GM21381 (cell line): ENCODE measurements at regions not wholly inside any gene's neighbourhood (a gene's known extent, or its start where the extent isn't known, plus 50 kb on each side); places are given as distances from the start of the nearest gene placed in this dataset.

Source experiments
- ATAC-seq: cut with Tn5 transposase; IDR thresholded peaks from one replicate; pipeline ENCODE4 v1.9.1; 2021; ENCODE audit warnings: mild to moderate bottlenecking, moderate library complexity; ENCODE audit not compliant: unreplicated experiment

DNA sequence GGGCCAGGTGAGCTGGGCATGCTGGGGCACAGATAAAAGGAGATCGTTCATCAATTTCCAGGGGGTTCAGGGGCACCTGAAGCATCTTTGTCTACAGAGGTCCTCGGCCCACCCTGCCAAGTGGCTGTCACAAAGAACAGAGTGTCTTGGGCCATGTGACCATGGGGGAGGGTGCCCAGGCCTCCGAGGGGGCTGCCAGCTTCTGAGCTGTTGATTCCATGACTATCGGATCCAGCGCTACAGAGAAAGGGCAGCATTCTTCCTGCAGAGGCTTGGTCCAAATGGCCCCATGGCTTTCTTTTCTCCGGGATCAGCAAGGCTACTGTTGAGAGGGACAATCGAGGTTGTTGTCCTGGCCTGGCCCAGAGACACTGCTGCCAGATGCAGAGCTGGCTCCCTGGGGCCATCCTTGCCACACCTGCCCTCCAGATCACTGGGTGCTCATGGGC, 289.2 kb downstream of the ZSWIM6 start:
- no peak for ATAC-seq

DNA sequence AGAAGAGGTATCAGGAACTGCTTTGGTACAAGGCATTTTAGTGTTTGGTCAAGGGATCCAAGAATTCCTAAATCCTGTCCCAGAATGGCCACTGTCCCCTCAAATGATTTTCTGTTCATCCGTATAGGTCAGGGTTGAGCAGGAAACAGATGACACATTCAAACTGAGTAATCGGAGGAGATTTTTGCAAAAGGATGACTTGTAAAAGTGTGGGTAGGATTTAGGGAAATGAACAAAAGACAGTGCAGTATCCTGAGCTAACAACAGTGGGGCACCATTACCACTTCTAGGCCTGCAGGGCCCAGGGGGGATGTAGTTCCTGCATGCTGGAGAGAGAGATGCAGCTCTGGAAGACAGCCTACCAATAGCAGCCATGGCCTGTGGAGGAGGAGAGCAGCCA, 290.1 kb downstream of the ZSWIM6 start:
- ATAC-seq, result no peak

DNA sequence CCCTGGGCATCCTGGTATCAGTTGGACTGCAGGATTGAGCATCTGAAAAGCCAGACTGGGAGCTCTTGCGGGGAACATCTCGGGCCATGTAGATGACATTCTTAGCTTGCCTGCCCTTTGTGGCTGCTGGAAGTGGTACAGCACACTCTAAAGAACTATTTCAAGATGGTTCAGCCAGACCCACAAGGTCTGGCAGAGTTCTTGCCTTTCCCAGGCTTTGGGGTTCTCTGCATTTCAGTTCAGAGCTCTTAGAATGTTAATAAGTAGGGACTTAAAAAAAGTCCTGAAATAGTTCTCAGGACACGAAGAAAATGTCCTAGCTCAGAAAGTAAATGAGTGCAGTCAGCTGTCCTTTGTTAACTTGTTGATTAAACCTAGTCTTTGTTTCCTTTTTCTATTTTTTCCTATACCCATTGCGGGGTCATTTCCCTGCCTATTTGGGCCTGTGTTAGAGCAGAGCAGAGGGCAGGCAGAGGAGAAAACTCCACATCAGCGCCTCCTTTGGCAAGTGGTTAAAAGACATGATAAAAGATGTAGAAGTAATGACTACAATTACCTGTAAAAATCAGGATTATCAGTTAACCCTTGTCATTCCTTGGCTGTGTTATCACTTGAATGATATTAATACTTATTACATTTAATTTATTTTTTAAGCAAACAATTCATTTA, 291.5 kb downstream of the ZSWIM6 start:
- no peak for ATAC-seq

DNA sequence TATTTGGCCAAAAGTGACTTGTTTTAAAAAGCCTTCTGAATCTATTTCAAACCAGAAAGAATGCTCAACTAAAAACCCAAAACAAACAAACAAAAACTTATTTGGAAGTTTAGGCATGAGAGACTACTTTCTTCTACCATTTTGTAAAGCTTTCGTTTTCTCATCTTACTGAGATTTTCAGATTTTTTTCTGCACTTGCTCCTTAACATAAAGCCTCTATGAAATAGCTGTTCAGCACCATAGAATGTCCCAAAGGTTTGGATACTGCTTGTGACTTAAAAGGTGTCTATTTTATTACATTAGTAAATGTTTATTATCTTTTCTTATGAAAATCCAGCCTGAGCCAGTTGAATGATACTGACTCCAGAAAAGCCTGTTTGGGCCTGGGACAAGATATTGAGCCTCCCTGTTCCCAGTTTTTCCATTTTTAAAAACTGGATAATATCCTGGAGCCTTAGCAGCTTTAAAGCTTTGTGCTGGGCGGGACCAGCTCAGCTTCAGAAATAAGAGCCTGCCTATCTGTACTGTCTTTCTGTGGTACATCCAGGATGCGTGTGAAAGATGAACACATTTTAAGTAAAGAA, 292.6 kb downstream of the ZSWIM6 start:
- no peak for ATAC-seq

DNA sequence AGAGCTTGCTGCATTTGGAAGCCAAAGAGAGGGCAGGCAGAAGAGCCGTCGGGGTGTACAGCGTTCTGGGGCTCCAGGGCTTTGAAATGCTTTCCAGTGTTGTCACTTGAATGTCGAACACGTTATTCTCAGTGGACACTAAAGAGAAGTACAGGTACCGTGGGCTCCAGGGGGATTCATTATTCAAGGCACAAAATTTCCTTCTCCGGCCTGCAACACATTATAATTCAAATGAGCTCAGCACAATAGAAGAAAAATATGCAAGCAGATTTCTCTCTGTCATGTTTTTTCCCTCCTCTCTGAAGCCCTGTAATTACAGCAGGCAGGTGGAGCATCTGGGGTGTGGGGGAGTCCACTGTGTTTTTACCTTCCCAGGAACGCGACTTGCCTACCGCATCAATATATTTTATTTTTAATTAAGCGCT, 293.1 kb downstream of the ZSWIM6 start:
- no peak for ATAC-seq

DNA sequence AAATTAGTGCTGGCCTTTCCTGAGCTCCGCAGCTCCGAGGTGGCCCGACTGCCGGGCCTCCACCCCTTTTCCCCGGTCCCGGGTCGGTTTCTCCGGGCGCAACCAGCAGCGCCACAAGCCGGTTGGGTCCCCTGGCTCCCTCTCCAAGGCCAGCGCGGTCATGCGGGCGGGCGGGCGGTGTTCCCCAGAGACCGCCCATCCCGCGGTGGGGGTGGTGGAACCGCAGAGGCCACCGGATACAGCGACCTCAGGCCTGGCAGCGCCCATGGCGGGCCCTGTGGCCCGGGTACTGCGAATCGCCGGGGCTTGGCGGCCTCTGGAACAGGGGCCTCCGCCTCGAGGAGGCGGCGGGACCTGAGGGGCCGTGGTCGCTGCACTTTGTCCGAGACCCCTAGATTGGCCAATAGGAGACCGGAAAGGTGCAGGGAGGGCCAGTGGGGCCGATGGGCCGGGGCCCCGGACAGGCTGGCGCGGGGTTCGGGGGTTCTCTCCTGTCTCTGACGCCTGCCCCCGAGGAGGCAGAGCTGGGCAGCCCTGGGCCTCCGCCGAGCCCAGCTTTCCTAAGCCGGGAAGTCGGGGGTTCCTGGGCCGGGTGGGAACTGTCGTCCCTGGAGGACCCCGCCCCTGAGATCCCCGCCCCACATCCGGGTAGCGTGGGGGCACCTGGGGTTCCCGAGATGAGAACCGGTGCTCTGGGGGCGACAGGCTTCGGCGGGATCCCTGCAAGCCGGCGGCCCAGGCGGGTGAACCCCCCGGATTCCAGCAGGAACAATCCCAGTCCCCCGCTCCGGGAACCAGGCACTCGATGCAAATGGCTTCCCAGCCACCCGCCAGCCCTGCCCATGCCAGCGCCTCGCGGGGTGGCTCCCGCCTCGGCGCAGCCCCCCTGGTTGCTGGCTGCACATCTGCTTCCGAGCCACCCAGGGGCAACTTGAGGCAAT, 293.9 kb downstream of the ZSWIM6 start:
- ATAC-seq, result no peak

DNA sequence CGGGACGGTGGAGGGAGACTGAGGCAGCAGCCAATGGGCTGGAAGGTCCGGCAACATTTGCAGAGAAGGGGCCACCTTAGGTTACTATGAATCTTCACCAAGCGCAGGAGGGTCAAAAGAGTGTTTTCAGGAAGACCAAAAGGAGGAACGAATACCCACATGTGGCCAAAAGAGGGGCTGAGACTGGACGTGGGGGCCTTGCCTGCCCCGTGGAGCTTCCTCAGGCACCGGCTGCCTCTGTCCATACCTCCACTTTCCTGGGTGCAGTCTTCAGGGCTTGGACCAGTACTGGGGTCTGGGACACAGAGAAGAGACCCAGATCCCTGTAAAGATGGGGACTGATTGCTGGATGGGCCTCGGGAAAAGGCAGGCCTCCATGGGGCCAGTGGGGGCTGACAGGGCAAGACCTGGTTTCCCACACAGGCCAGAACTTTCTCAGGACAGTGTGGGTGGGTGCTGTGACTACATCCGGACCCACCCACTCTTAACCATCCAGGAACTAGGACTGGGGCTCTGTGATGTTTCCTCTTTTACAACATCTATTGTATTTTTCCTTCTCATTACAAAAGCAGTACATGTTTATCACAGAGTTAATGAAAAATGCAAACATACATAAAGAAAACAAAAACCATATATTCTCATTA, 294.7 kb downstream of the ZSWIM6 start:
- no peak for ATAC-seq

DNA sequence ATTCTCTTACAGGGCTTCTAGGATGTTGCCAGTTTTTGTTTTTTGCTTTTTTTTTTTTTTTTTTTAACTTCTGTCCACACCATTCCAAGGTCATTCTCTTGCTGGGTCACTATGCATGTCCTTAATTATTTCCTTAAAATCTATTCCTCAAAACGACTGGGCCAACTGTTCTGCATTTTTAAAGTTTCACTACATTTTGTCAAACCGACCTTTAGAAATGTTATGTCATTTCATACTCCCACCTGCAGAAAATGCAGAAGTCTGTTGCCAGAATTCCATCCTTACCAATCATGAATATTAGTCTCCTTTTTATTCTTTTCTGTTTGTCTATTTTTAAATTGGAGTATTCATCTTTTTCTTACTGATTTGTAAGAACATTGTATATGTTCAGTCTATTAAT, 295.5 kb downstream of the ZSWIM6 start:
- no peak for ATAC-seq

DNA sequence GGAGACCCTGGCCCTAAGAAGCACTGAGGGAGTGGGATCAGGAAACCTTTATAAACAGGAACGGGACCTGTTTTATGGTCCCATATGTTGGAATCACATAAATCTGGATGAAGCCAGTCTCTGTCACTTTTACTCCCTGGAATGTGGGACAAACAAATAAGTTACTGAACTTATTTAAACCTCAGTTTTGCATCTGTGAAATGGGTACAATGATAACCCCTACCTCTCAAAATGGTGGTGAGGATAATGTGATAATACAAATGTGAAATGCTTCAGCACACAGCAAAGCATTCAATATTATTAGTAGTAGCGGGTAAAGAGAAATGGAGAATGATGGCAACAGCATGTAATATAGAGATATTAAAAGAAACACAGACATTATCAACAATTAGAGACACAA, 298.9 kb downstream of the ZSWIM6 start:
- no peak for ATAC-seq

DNA sequence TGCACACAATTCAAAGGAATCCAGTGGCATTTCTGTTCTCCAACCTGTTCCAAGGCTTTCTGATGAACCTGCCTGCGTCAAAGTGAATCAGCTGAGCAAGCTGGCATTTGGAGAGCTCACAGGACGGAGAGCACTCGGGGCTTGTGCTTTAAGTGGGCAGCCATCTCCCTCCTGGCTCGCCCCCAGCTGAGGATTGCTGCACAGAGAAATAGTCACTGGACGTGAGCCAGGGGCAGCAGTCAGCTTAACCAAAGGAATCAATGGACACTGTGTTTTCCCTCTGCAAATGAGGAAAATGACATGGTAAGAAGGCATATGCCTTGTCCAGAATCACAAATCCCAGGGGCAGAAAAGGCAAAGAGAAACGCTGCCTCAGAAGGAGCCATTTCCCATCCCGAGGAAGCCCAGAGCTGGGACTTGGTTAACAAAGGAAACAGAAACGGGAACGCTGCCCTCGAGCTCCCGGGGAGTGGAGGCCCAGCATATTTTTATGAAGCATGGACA, 299.4 kb downstream of the ZSWIM6 start:
- no peak for ATAC-seq

DNA sequence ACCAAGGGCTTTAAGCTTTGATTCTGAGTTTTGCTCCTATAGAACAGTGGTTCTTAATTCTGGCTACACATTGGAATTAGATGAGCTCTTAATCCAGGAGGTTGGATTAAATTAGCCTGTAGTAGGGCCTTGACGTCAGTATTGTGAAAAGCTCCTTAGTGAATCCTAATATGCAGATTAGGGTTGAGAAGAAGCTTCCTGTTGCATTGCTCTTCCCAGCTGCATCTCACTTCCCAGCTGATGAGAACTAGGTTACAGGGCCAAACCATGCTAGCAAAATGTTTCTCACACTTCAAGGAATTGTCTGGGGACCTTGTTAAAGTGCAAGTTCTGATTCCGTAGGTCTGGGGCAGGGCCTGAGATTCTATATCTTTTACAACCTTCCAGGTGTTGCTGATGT, 300.0 kb downstream of the ZSWIM6 start:
- no peak for ATAC-seq

DNA sequence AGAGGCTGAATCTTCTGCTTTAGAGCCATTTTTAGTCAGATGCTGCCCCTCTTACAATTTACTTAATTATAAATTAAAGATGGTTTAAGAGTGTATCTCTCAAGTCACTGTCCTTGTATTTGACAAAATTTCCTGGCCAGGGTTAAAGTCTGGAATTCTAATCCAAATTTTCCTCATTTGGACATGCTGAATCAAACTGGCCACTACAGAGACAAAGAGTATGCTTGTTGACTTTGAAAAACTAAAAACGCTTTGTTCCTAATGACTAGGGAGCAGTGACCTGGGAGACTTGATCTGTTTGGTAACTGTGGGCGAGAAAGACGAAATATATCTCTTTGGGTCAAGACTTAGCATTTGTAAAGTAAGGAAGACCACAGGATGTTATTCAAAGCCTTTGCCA, 303.2 kb downstream of the ZSWIM6 start:
- ATAC-seq, result no peak

DNA sequence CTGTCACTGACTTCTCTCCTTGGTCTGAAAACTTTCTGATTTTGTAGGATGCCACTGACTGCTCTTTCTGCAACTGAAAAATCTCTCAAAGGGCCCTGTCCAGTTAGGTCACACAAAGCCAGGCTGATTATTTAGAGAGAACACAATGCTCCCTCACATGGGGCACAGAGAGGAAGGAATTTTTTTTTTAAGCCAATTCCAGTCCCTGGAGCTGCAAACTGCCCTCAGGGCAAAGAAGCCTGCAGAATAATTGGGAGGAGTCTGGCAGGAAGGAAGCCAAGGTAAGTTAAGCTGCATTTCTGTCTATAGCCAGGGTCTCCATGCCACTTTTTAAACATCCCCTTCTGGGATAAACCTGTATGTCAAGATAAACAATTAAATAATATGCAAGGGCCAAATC, 305.5 kb downstream of the ZSWIM6 start:
- no peak for ATAC-seq

DNA sequence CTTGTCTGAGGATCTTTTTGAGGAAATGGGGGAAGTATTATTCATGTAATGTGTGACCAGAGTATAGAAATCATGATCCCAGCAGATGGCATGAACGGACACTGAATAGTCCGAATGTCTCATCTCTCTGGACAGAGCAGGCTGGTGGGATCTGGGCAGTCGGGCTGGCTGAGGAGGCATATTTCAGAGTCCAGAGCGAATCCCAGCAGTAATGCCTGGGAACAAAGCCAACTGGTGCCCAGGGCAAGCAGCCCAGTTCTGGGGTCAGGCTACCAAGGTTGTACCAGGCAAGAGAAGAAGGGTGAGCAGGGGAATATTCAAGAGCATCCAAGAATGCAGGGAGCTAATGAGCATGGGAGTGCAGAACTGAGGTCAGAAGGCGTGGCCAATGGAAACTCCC, 306.4 kb downstream of the ZSWIM6 start:
- ATAC-seq, result no peak

DNA sequence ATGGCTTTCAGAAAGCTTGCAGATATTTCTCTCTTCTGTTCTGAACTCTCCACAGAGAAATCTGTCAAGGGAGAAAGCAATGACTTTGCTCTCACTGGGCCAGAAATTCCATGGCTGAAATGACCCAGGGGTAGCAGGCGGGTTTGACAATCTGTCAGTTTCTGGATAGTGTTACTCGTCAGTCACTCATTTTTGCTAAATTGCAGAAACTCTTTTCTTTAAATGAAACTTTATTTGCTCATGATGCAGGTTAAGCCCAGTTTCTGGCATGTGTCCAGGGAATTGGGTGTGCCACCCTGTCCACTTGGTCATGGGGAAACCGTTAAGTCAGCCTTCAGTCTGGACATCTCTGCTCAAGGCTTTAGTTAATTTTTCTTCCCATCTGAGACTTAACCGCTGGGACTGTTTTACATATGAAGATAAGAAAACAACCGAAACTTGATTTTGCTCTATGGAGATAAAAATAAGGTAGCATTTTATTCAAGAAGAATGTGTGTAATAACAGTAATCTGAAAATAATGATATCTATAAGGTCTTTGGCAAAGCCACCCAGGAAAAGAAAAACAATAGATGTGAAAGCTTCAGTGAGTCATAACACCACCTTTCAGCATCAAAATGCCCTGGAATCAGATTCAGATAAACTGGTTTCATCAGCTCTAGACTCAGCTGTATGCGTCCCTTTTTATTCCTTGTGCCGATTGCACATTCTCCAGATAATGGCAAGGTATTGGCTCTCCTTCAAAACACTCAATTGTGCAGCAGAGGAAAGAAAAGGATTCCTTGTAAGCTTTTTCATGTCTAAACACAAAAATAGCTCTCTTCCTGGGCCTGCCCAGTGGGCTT, 308.3 kb downstream of the ZSWIM6 start:
- ATAC-seq, result no peak

DNA sequence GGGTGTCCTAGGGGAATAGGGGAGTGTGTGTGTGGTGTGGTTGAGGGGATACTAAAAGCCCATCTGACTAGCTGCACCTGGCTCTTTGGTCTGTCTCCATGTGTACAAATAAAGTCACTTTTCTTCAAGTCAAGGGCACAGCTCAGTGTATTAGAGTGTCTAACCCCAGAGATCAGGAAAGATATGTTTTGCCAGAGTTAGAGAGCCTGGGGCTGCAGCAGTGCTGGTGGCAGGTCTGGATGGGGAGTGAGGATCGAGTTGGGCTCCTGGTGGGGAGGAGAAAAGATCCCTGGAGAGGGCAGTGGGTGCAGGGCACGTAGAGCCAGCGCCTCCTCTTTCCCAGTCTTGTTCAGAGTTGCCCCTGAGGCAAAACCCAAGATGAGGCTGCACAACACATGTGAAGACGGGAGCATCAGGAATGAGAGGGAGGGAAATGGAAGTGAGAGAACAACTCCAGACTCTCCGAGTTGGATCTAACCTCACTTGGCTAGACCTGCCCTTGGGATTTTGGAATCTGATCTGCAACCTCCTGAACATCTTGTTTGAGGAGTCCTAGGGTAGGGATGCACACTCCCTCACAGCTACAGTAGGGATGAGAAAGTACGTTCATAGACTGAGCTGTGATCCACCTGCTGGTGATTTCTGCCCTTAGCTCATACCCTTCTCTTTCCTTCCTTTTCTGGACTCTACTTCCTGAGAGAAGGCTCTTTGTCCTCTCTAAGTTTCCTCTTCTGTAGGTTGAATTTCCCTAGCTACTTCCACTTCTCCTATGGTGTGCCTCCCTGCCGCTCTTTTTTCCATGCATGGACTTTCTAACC, 309.9 kb downstream of the ZSWIM6 start:
- no peak for ATAC-seq

DNA sequence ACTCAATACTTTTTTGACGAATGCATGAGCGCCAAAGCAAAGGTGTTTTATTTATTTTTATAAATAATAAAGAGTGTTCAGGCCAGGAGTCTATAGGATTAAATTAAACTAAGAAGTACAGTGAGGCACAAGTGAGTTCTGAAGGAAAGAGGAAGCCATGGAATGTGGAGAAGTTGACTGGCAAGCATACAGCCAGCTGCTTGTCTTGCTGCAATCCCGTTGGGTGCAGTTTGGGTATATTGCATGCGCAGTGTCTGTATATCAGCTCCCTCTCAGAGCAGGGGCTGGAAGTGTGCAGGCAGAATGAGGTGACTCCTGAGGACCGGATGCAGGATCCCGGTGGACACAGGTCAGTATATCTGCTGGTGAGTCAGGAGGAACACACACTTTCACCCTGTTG, 315.6 kb downstream of the ZSWIM6 start:
- ATAC-seq, result no peak

DNA sequence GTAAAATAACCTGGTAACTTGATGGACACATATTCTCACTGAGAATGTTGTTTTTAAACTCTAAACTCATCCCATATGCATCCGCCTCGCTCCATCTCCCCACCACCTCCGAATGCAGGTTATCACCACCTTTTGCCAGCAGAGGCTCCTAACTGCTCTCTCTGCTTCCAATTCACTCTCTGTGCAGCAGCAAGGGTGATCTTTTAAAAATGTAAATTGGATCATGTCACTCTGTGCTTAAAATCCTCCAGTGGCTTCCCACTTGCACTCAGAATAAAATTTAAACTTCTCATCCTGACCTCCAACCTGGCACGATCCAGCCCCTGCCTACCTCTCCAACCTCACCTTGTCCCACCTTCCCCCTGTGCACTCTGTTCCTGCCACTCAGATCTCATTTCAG, 317.2 kb downstream of the ZSWIM6 start:
- no peak for ATAC-seq

DNA sequence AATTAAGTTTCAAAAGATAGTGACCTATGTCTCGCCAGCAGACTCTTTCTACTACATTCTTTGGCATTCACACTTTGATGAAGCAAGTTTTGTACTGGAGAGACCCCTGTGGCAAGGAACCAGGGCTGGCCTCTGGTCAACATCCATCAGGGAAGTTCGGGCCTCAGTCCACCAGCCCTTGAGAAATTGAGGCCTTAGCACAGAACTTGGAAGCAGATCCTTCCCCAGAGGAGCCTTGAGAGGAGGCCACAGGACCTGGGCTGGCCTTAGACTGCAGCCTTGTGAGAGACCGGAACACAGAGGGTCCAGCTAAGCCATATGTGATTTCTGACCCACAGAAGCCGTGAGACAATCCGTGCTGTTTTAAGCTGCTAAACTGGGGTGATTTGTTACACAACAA, 317.9 kb downstream of the ZSWIM6 start:
- no peak for ATAC-seq
